Lung (tissue), 11 donors: ENCODE measurements at regions not wholly inside any gene's neighbourhood (a gene's known extent, or its start where the extent isn't known, plus 50 kb on each side); places are given as distances from the start of the nearest gene placed in this dataset.

Experiments used
- ATAC-seq: fragments of 200-7000 bp; cut with Tn5 transposase; one replicate; pipeline ENCODE4 v1.9.1; 2020; ENCODE audit warnings: moderate number of reproducible peaks; ENCODE audit not compliant: insufficient read depth, low FRiP score
- DNase-seq, 3 donors: peaks; one replicate each; pipeline ENCODE4 v3.0.0-alpha.2; 2013 to 2017
- H3K27ac ChIP-seq, 2 donors: one replicate each; pipeline ENCODE4 v1.5.1; 2013; ENCODE audit warnings: mild to moderate bottlenecking in 2 of 2, moderate library complexity in 2 of 2, control low read depth in 1 of 2, inconsistent platforms in 1 of 2, low read depth in 1 of 2, low read length in 1 of 2
- H3K27me3 ChIP-seq, 3 donors: one replicate each; pipeline ENCODE4 v1.5.1; 2013; ENCODE audit warnings: low read length in 2 of 3; ENCODE audit not compliant: control insufficient read depth in 3 of 3, insufficient read depth in 3 of 3
- H3K36me3 ChIP-seq, 4 donors: one replicate each; pipeline ENCODE4 v1.5.1; 2013; ENCODE audit warnings: low read length in 4 of 4, mild to moderate bottlenecking in 1 of 4, moderate library complexity in 1 of 4; ENCODE audit not compliant: control insufficient read depth in 4 of 4, insufficient read depth in 4 of 4
- H3K4me1 ChIP-seq, 5 donors: one replicate each; pipeline ENCODE4 v1.5.1; 2013; ENCODE audit warnings: low read length in 5 of 5, mild to moderate bottlenecking in 2 of 5, moderate library complexity in 1 of 5; ENCODE audit not compliant: control insufficient read depth in 5 of 5, insufficient read depth in 5 of 5
- H3K4me3 ChIP-seq: one replicate; pipeline ENCODE4 v1.5.1; 2013; ENCODE audit warnings: mild to moderate bottlenecking, control low read depth, moderate library complexity
- H3K9ac ChIP-seq, 2 donors: one replicate each; pipeline ENCODE4 v1.5.1; 2013; ENCODE audit warnings: low read length in 2 of 2, control low read depth in 1 of 2; ENCODE audit not compliant: insufficient read depth in 1 of 2
- H3K9me3 ChIP-seq, 4 donors: one replicate each; pipeline ENCODE4 v1.5.1; 2013; ENCODE audit warnings: low read length in 3 of 4, mild to moderate bottlenecking in 1 of 4, moderate library complexity in 1 of 4; ENCODE audit not compliant: control insufficient read depth in 4 of 4, insufficient read depth in 3 of 4
- WGBS, 2 donors: extraction: QIAGEN DNeasy Blood & Tissue Kit; methylation state at CpG; one replicate each; pipeline ENCODE4 v1.1.7; 2013; 5-methylcytosine and 5-hydroxymethylcytosine counted together
- TF ChIP-seq, protein P1 (sequence below): IDR thresholded peaks from 2 replicates; pipeline ENCODE4 v1.5.1; 2012; ENCODE audit warnings: mild to moderate bottlenecking; ENCODE audit errors: control extremely low read depth, extremely low read depth
- donor health status: control.
- donor health status: control.
- donor health status: Bipolar disorder and iron deficiency.
- donor health status: healthy.
- donor health status: DM: yes; HTN: yes; CAD: no.

DNA sequence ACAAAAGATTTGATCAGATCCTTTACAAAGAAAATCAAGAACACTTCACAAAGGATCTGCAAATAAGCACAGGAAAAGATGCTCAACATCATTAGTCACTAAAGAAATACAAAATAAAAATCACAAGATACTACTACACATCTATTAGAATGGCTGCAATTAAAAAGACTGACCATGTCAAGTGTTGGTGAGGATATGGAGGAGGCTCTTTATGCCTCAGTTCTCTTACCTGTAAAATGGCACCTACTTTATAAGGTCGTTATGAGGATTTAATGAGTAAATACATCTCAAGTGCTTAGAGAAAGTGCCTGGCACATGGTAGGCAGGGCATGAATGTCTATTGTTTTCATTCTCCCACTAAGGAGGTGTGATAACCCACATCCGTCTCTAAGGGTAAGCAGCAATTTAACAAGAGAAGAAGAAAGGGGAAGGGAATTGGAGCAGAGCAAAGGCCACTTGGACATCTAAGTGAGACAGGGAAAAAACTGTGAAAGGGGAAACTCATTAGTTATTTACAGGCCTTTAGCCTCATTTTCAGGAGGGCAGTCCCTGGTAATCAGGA lies 157.5 kb upstream of the NFE2L3 start:
- Histone ChIP-seq H3K4me3 (no peak overlapping the region), H3K27ac (no peak overlapping the region), H3K27me3 (no peaks in the 10 kb centered on the region), H3K9me3 (peaks cover 0 to 5% (median 1%) of the 10 kb centered on the region in 4 donors), H3K9ac (no peak overlapping the region), H3K4me1 (peaks cover 0 to 6% (median 0%) of the 10 kb centered on the region in 5 donors), H3K36me3 (no peaks in the 10 kb centered on the region)
- DNase-seq, result no peak
- ATAC-seq, result no peak
- TF ChIP-seq, protein P1, sequence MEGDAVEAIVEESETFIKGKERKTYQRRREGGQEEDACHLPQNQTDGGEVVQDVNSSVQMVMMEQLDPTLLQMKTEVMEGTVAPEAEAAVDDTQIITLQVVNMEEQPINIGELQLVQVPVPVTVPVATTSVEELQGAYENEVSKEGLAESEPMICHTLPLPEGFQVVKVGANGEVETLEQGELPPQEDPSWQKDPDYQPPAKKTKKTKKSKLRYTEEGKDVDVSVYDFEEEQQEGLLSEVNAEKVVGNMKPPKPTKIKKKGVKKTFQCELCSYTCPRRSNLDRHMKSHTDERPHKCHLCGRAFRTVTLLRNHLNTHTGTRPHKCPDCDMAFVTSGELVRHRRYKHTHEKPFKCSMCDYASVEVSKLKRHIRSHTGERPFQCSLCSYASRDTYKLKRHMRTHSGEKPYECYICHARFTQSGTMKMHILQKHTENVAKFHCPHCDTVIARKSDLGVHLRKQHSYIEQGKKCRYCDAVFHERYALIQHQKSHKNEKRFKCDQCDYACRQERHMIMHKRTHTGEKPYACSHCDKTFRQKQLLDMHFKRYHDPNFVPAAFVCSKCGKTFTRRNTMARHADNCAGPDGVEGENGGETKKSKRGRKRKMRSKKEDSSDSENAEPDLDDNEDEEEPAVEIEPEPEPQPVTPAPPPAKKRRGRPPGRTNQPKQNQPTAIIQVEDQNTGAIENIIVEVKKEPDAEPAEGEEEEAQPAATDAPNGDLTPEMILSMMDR, result no peak
- WGBS, 2 donors, result 82 to 83% methylated on average over 2 of the region's 2 CpGs

- no peak overlapping the region for H3K27ac ChIP-seq
- ATAC-seq (no peak), DNase-seq (no peak)
- H3K4me3 ChIP-seq, result no peak overlapping the region
- no peaks in the 10 kb centered on the region for H3K27me3 ChIP-seq
- no peak overlapping the region for H3K9ac ChIP-seq
- peaks cover 0 to 1% (median 0%) of the 10 kb centered on the region in 5 donors for H3K4me1 ChIP-seq
- TF ChIP-seq, protein P1, result no peak
- WGBS, 2 donors, result 67 to 88% methylated on average over 3 of the region's 3 CpGs
- no peaks in the 10 kb centered on the region for H3K36me3 ChIP-seq
- H3K9me3 ChIP-seq, result peaks cover 0 to 5% (median 1%) of the 10 kb centered on the region in 4 donors
These were observed 156.8 kb upstream of the NFE2L3 start for GRCh38 chr7:25995216-25995615.

DNA sequence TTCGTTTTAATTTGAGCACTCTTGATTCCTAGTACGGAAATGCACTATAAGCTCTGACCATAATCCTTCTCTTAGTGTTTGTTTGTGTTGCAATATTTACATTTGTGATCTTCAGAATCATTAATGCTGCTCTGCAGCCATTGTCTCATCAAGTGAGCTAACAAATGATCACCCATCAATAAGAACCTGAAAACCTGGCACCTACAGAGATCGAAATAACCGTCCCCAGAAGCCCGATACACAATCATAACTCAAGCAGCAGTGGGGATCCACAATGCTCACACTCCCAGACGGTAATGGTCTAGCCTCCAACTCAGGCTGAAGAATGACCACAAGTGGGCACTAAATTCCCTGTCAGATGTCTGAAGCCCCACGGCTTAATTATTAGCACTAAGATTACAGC lies 156.0 kb upstream of the NFE2L3 start:
- no peaks in the 10 kb centered on the region for H3K27me3 ChIP-seq
- TF ChIP-seq, protein P1, result no peak
- H3K36me3 ChIP-seq, result no peaks in the 10 kb centered on the region
- H3K9ac ChIP-seq, result no peak overlapping the region
- no peak overlapping the region for H3K27ac ChIP-seq
- no peak for ATAC-seq
- no peak for DNase-seq
- peaks cover 0 to 5% (median 1%) of the 10 kb centered on the region in 4 donors for H3K9me3 ChIP-seq
- peaks cover 0 to 1% (median 0%) of the 10 kb centered on the region in 5 donors for H3K4me1 ChIP-seq
- H3K4me3 ChIP-seq, result no peak overlapping the region
- 69 to 79% methylated on average over 7 of the region's 7 CpGs for WGBS, 2 donors

- H3K27me3 ChIP-seq, result no peaks in the 10 kb centered on the region
- no peak overlapping the region for H3K9ac ChIP-seq
- ATAC-seq (no peak), DNase-seq (no peak)
- H3K4me3 ChIP-seq, result no peak overlapping the region
- H3K9me3 ChIP-seq, result peaks cover 0 to 5% (median 1%) of the 10 kb centered on the region in 4 donors
- peaks cover 0 to 7% (median 0%) of the 10 kb centered on the region in 5 donors for H3K4me1 ChIP-seq
- WGBS, 2 donors, result 84 to 87% methylated on average over 9 of the region's 9 CpGs
- no peak overlapping the region for H3K27ac ChIP-seq
- TF ChIP-seq, protein P1, result no peak
- H3K36me3 ChIP-seq, result no peaks in the 10 kb centered on the region
These were observed 153.5 kb upstream of the NFE2L3 start for GRCh38 chr7:25998499-25998898.
